ENCODE measurements at regions not wholly inside any gene's neighbourhood (a gene's known extent, or its start where the extent isn't known, plus 50 kb on each side); places are given as distances from the start of the nearest gene placed in this dataset.

GRCh38 chr16:77650761-77651160, 71.6 kb upstream of the NUDT7 start:
- TF ChIP-seq CTCF (IDR thresholded peaks at IDR 0.05) (no peak), POLR2A (IDR thresholded peaks at IDR 0.05) (no peak)
